Left ventricle myocardium inferior (tissue), 1 donor: ENCODE measurements at regions not wholly inside any gene's neighbourhood (a gene's known extent, or its start where the extent isn't known, plus 50 kb on each side); places are given as distances from the start of the nearest gene placed in this dataset.

Experiments
- DNase-seq: peaks from one replicate; pipeline ENCODE4 v3.0.0-alpha.2; 2020
- H3K27ac ChIP-seq: fragments of 200-600 bp; replicated peaks from 2 replicates; pipeline ENCODE4 v1.8.0; 2021
- H3K27me3 ChIP-seq: fragments of 200-600 bp; 2 replicates; pipeline ENCODE4 v1.8.0; 2021; ENCODE audit warnings: low read depth
- H3K36me3 ChIP-seq: fragments of 200-600 bp; 2 replicates; pipeline ENCODE4 v1.8.0; 2021
- H3K4me1 ChIP-seq: fragments of 200-600 bp; 2 replicates; pipeline ENCODE4 v1.8.0; 2021
- H3K4me3 ChIP-seq: fragments of 200-600 bp; 2 replicates; pipeline ENCODE4 v1.8.0; 2021; ENCODE audit warnings: mild to moderate bottlenecking, moderate library complexity
- H3K9me3 ChIP-seq: fragments of 200-600 bp; replicated peaks from 2 replicates; pipeline ENCODE4 v1.8.0; 2021
- intact Hi-C: fragments of 100-400 bp; cut with micrococcal nuclease; formaldehyde crosslinking; loops from one replicate; pipeline ENCODE4 v1.11.0; 2022
- TF ChIP-seq, protein P1 (sequence below): fragments of 200-600 bp; IDR thresholded peaks from 2 replicates; pipeline ENCODE4 v1.8.0; 2021; ENCODE audit warnings: antibody characterized with exemption, mild to moderate bottlenecking, borderline replicate concordance
- donor health status: DM: no; HTN: yes; CAD: no; lungs with severe emphysema.

GRCh38 chr9:16128003-16128402, 575.2 kb downstream of the CCDC171 start:
- Histone ChIP-seq H3K4me3 (no peak overlapping the region), H3K27me3 (no peaks in the 10 kb centered on the region), H3K4me1 (no peaks in the 10 kb centered on the region), H3K9me3 (no peaks in the 10 kb centered on the region), H3K36me3 (no peaks in the 10 kb centered on the region), H3K27ac (no peak overlapping the region)
- no peak for DNase-seq
- intact Hi-C loops = no loop called here
- TF ChIP-seq, protein P1, sequence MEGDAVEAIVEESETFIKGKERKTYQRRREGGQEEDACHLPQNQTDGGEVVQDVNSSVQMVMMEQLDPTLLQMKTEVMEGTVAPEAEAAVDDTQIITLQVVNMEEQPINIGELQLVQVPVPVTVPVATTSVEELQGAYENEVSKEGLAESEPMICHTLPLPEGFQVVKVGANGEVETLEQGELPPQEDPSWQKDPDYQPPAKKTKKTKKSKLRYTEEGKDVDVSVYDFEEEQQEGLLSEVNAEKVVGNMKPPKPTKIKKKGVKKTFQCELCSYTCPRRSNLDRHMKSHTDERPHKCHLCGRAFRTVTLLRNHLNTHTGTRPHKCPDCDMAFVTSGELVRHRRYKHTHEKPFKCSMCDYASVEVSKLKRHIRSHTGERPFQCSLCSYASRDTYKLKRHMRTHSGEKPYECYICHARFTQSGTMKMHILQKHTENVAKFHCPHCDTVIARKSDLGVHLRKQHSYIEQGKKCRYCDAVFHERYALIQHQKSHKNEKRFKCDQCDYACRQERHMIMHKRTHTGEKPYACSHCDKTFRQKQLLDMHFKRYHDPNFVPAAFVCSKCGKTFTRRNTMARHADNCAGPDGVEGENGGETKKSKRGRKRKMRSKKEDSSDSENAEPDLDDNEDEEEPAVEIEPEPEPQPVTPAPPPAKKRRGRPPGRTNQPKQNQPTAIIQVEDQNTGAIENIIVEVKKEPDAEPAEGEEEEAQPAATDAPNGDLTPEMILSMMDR = no peak

- no peak for DNase-seq
- H3K27me3 ChIP-seq = peaks cover 2% of the 10 kb centered on the region
- H3K36me3 ChIP-seq = no peaks in the 10 kb centered on the region
- H3K27ac ChIP-seq = no peak overlapping the region
- intact Hi-C loops = loop anchor here (10.0 kb wide), 1 partner anchor 256 kb away; no protein-coding TSS in a partner anchor
- no peaks in the 10 kb centered on the region for H3K9me3 ChIP-seq
- H3K4me1 ChIP-seq = peaks cover 7% of the 10 kb centered on the region
- H3K4me3 ChIP-seq = no peak overlapping the region
- TF ChIP-seq, protein P1 = peak; percentile 12
Measured at GRCh38 chr9:16131264-16131663, 578.4 kb downstream of the CCDC171 start.

DNA sequence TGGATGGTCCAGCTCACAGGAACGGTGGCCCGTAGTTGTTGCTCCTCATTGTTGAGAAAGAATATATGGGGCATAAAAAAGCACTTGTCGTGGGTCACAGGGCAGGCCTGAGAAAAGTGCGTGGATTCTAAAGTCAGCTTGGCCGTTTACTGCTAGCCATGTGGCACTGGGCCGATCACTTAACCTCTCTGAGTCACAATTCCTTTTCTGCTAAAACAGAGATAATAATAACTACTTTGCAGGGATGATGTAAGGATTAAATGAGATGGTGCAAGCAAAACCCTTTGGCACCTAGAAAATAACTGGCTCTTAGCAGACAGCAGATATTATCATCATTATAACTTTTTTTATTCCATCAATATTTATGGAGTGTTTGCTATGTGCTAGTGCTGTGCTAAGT, 579.7 kb downstream of the CCDC171 start:
- TF ChIP-seq, protein P1 = no peak
- no peak overlapping the region for H3K27ac ChIP-seq
- H3K36me3 ChIP-seq = no peaks in the 10 kb centered on the region
- no peaks in the 10 kb centered on the region for H3K9me3 ChIP-seq
- H3K4me3 ChIP-seq = no peak overlapping the region
- intact Hi-C loops = loop anchor here (10.0 kb wide), 1 partner anchor 258 kb away; no protein-coding TSS in a partner anchor
- H3K27me3 ChIP-seq = peaks cover 15% of the 10 kb centered on the region
- H3K4me1 ChIP-seq = peaks cover 8% of the 10 kb centered on the region
- DNase-seq = no peak

GRCh38 chr9:16133032-16133431, 580.2 kb downstream of the CCDC171 start:
- Histone ChIP-seq H3K27ac (no peak overlapping the region), H3K4me3 (no peak overlapping the region), H3K27me3 (peaks cover 17% of the 10 kb centered on the region), H3K9me3 (no peaks in the 10 kb centered on the region), H3K4me1 (peaks cover 8% of the 10 kb centered on the region), H3K36me3 (no peaks in the 10 kb centered on the region)
- TF ChIP-seq, protein P1 = no peak
- no peak for DNase-seq
- intact Hi-C loops = loop anchor here (10.0 kb wide), 1 partner anchor 258 kb away; no protein-coding TSS in a partner anchor

DNA sequence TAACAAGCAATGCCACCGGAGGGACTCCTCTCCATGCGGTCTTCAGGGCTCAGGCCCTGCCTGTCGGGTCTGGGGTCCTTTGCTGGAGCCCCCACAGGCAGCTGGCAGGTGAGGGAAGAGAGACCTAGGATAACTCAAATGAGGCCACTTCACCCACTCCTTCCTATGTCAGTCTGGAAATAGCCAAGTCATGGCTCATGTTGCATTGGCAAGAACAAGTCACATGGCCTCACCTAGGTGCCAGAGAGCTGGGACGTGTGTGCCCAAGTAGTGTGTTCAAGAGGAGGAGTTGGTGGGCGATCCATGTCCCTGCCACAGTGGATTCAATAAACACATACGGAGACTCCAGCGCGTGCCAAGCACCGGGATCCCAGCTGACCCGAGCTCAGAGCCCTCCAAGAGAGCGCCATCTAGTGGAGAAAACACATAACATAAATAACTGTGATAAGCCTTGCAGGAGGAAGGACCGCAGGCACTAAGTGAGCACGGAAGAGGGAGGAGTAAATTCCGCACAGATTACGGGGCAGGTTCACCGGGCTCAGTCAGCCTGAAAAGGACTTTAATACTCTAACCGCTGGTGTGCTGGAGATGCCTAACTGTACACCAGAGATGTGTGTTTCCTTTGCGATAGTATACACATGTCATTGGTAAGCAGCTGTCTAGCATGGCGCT, 580.8 kb downstream of the CCDC171 start:
- intact Hi-C loops = loop anchor here (10.0 kb wide), 1 partner anchor 259 kb away; no protein-coding TSS in a partner anchor
- peak; percentile 29 for DNase-seq
- H3K4me1 ChIP-seq = peaks cover 8% of the 10 kb centered on the region
- no peaks in the 10 kb centered on the region for H3K36me3 ChIP-seq
- no peak overlapping the region for H3K27ac ChIP-seq
- TF ChIP-seq, protein P1 = peak; percentile 56
- no peak overlapping the region for H3K4me3 ChIP-seq
- no peaks in the 10 kb centered on the region for H3K9me3 ChIP-seq
- H3K27me3 ChIP-seq = peaks cover 17% of the 10 kb centered on the region
